Endothelial cell (in vitro differentiated cells): ENCODE measurements at regions not wholly inside any gene's neighbourhood (a gene's known extent, or its start where the extent isn't known, plus 50 kb on each side); places are given as distances from the start of the nearest gene placed in this dataset.
"Not testable (repeated sequence)": the region's sequence is repeated elsewhere in the genome, so short reads cannot be mapped to it uniquely, and the experiment has no call there.

Experiments
- DNase-seq: peaks from one replicate; pipeline ENCODE4 v3.0.0; 2021; ENCODE audit warnings: low spot score
- H3K27ac Mint-ChIP-seq: one replicate; pipeline ENCODE4 v1.8.0; 2021; ENCODE audit warnings: mixed read lengths, inconsistent platforms; ENCODE audit not compliant: unreplicated experiment
- H3K27me3 Mint-ChIP-seq: one replicate; pipeline ENCODE4 v1.8.0; 2021; ENCODE audit warnings: mild to moderate bottlenecking, moderate library complexity, mixed read lengths, inconsistent platforms; ENCODE audit not compliant: unreplicated experiment
- H3K36me3 Mint-ChIP-seq: one replicate; pipeline ENCODE4 v1.8.0; 2021; ENCODE audit warnings: mild to moderate bottlenecking, low read depth, mixed read lengths, inconsistent platforms; ENCODE audit not compliant: unreplicated experiment
- H3K4me1 Mint-ChIP-seq: one replicate; pipeline ENCODE4 v1.8.0; 2021; ENCODE audit warnings: mild to moderate bottlenecking, mixed read lengths, inconsistent platforms; ENCODE audit not compliant: unreplicated experiment
- H3K4me3 Mint-ChIP-seq: one replicate; pipeline ENCODE4 v1.8.0; 2021; ENCODE audit warnings: mild to moderate bottlenecking, mixed read lengths, inconsistent platforms; ENCODE audit not compliant: unreplicated experiment
- H3K9me3 Mint-ChIP-seq: one replicate; pipeline ENCODE4 v1.8.0; 2021; ENCODE audit warnings: mixed read lengths, inconsistent platforms; ENCODE audit not compliant: unreplicated experiment
- TF ChIP-seq, protein P1 (sequence below): fragments of 200-600 bp; sonication (generic); IDR thresholded peaks from one replicate; pipeline ENCODE4 v1.5.0; 2021; ENCODE audit warnings: antibody characterized with exemption; ENCODE audit not compliant: unreplicated experiment

GRCh38 chr6:147693181-147693580, 184.7 kb downstream of the SAMD5 start:
- Mint-ChIP-seq H3K4me3 (no peak overlapping the region), H3K9me3 (no peaks in the 10 kb centered on the region), H3K27me3 (peaks cover 1% of the 10 kb centered on the region), H3K4me1 (no peaks in the 10 kb centered on the region), H3K36me3 (no peaks in the 10 kb centered on the region), H3K27ac (no peak overlapping the region)
- TF ChIP-seq, protein P1, sequence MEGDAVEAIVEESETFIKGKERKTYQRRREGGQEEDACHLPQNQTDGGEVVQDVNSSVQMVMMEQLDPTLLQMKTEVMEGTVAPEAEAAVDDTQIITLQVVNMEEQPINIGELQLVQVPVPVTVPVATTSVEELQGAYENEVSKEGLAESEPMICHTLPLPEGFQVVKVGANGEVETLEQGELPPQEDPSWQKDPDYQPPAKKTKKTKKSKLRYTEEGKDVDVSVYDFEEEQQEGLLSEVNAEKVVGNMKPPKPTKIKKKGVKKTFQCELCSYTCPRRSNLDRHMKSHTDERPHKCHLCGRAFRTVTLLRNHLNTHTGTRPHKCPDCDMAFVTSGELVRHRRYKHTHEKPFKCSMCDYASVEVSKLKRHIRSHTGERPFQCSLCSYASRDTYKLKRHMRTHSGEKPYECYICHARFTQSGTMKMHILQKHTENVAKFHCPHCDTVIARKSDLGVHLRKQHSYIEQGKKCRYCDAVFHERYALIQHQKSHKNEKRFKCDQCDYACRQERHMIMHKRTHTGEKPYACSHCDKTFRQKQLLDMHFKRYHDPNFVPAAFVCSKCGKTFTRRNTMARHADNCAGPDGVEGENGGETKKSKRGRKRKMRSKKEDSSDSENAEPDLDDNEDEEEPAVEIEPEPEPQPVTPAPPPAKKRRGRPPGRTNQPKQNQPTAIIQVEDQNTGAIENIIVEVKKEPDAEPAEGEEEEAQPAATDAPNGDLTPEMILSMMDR, result no peak
- DNase-seq, result no peak

- not testable (repeated sequence) for H3K27me3 Mint-ChIP-seq, H3K4me1 Mint-ChIP-seq, H3K4me3 Mint-ChIP-seq, H3K9me3 Mint-ChIP-seq, DNase-seq, H3K27ac Mint-ChIP-seq, H3K36me3 Mint-ChIP-seq
These were observed 186.1 kb downstream of the SAMD5 start for GRCh38 chr6:147694556-147694955.

DNA sequence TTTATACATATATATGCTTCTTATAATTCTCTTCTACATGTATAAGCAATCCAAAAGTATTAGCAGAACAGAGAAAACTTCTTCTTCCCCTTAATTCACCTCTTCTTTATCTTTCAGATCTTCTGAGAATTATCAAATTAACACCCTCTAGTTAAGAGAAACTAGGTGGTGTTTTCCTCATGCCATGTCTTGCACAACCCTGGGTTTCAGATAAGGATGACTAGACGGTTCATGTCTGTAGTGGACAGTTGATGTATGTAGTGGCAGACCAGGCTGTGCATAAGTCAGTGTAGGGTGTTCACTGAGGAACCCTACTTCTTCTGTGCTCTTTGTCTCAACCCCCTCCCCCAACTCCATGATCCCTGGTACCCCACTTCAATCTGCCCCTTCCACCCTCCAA, 187.3 kb downstream of the SAMD5 start:
- no peak overlapping the region for H3K27ac Mint-ChIP-seq
- no peak overlapping the region for H3K4me3 Mint-ChIP-seq
- peaks cover 1% of the 10 kb centered on the region for H3K27me3 Mint-ChIP-seq
- H3K4me1 Mint-ChIP-seq, result peaks cover 8% of the 10 kb centered on the region
- DNase-seq, result no peak
- H3K9me3 Mint-ChIP-seq, result no peaks in the 10 kb centered on the region
- no peaks in the 10 kb centered on the region for H3K36me3 Mint-ChIP-seq
- TF ChIP-seq, protein P1, result no peak

- TF ChIP-seq, protein P1, result no peak
- Mint-ChIP-seq H3K27ac (no peak overlapping the region), H3K36me3 (no peaks in the 10 kb centered on the region), H3K27me3 (peaks cover 1% of the 10 kb centered on the region), H3K4me3 (no peak overlapping the region), H3K9me3 (no peaks in the 10 kb centered on the region), H3K4me1 (peaks cover 8% of the 10 kb centered on the region)
- DNase-seq, result no peak
These were observed 190.7 kb downstream of the SAMD5 start for GRCh38 chr6:147699140-147699539.

DNA sequence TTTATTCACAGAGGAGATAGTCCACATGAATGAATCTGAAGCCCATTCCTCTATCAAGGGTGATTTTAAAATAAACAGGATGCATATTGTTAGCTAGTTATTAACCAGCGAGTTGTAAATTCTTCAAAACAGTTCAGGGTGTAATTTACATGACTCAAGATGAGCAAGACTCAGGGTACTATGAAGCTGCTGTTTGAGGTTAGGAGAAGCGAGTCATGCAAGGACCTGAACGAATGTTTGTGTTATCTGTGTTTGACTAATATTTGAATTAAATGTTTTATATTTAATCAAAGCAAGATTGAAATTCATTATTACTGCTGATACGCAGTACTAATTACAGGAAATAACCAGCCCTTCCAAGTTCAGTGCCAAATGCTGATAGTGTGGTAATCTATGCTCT, 191.1 kb downstream of the SAMD5 start:
- H3K27ac Mint-ChIP-seq, result no peak overlapping the region
- peaks cover 11% of the 10 kb centered on the region for H3K4me1 Mint-ChIP-seq
- no peak overlapping the region for H3K4me3 Mint-ChIP-seq
- H3K36me3 Mint-ChIP-seq, result no peaks in the 10 kb centered on the region
- peaks cover 1% of the 10 kb centered on the region for H3K27me3 Mint-ChIP-seq
- no peaks in the 10 kb centered on the region for H3K9me3 Mint-ChIP-seq
- TF ChIP-seq, protein P1, result no peak
- DNase-seq, result no peak
